ENCODE measurements at regions not wholly inside any gene's neighbourhood (a gene's known extent, or its start where the extent isn't known, plus 50 kb on each side); places are given as distances from the start of the nearest gene placed in this dataset.

DNA sequence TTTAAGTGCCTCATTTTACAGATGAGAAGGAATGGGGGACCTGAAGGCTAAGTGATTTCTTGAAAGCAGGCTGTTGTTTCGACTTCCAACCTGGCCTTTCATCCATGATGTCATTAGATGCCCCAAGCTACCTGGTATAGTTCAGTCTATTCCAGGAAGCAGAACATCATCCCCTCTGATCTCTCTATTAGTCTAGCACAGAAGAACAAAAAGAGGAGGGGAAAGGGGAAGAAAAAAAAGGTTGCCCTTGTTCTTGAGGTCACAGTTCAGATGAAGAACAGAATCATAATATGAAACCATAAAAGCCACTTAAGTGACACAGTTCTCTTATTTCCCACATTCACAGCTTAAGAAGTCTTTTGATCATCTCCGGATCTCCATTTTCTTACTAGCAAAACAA, 386.2 kb upstream of the HNRNPA3 start:
- no peaks in the 10 kb centered on the region for H4K20me1 ChIP-seq (ENCODE audit: insufficient read depth)
- no peak overlapping the region for H3K4me3 ChIP-seq
- no peak overlapping the region for H3K4me2 ChIP-seq
- H3K36me3 ChIP-seq (ENCODE audit: low read depth): no peaks in the 10 kb centered on the region
- no peaks in the 10 kb centered on the region for H3K9me3 ChIP-seq (ENCODE audit: insufficient read depth, low read depth)
- BruUV-seq (replicated peaks): no TSS peak
- no peaks in the 10 kb centered on the region for H3F3A ChIP-seq (ENCODE audit: insufficient read depth, low read depth)
- H3K9me2 ChIP-seq (ENCODE audit: insufficient read depth): 0 out of 2 replicates have a peak, but pooled peaks cover 5% of the 10 kb centered on the region
- peaks cover 34% of the 10 kb centered on the region for H3K27me3 ChIP-seq (ENCODE audit: insufficient read depth, low read depth)
- ChIA-PET POLR2A (ENCODE audit: unreplicated experiment) (interaction anchor here (0.6 kb wide), 1 partner anchor 335 kb away, joined by 11 read pairs; no protein-coding TSS in a partner anchor), CTCF (no interaction called here)
- no peaks in the 10 kb centered on the region for H3K4me1 ChIP-seq (replicated peaks; ENCODE audit: insufficient read depth)
- H3K27ac ChIP-seq: no peak overlapping the region
- intact Hi-C loops (cut with micrococcal nuclease; ENCODE audit: unreplicated experiment): no loop called here
- no peak for TF ChIP-seq EZH2 (IDR thresholded peaks at IDR 0.05; ENCODE audit: low read depth)
- TF ChIP-seq, protein P1, sequence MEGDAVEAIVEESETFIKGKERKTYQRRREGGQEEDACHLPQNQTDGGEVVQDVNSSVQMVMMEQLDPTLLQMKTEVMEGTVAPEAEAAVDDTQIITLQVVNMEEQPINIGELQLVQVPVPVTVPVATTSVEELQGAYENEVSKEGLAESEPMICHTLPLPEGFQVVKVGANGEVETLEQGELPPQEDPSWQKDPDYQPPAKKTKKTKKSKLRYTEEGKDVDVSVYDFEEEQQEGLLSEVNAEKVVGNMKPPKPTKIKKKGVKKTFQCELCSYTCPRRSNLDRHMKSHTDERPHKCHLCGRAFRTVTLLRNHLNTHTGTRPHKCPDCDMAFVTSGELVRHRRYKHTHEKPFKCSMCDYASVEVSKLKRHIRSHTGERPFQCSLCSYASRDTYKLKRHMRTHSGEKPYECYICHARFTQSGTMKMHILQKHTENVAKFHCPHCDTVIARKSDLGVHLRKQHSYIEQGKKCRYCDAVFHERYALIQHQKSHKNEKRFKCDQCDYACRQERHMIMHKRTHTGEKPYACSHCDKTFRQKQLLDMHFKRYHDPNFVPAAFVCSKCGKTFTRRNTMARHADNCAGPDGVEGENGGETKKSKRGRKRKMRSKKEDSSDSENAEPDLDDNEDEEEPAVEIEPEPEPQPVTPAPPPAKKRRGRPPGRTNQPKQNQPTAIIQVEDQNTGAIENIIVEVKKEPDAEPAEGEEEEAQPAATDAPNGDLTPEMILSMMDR (conservative IDR thresholded peaks at IDR 0.05): no peak
- DNase-seq: no peak
- H2AFZ ChIP-seq: no peak overlapping the region
- no peaks in the 10 kb centered on the region for H3K79me2 ChIP-seq (ENCODE audit: low read depth)

DNA sequence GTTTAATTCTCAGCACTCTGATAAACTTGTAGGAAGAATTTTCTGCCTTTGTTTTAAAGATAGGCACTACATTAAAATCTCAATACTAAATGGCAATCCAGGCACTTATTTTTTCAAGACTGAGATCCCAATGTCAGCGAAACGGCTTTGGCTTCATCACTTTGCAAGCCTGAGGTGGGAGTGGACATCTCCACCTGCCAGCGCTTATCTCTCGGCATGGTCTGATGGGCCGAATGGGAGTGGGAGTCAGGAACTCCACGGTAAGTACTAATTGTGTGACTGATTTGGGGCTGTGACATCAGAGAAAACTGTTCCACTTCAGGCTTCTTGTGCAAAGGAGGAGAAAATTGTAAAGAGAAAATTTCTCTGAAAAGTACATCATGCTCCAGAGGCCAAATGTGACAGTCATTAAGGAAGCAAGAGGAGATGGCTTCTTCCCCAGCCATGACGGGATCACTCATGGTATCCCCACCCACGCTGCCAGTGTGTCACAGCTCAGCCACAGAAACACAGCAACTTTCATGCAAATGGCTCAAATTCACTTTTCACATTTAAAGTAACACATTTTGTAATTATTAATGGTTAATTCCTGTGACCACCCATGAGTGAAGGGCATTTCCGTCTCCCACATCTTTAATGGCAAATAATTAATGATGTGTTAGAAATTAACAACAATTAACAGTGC, 385.5 kb upstream of the HNRNPA3 start:
- Histone ChIP-seq H3K9me2 (ENCODE audit: insufficient read depth) (0 out of 2 replicates have a peak, but pooled peaks cover 5% of the 10 kb centered on the region), H3K9me3 (ENCODE audit: insufficient read depth, low read depth) (no peaks in the 10 kb centered on the region), H3K27me3 (ENCODE audit: insufficient read depth, low read depth) (peaks cover 26% of the 10 kb centered on the region), H3K4me1 (replicated peaks; ENCODE audit: insufficient read depth) (no peaks in the 10 kb centered on the region), H2AFZ (peak overlapping the region; percentile 8; the same call in 1 of the 2 replicates), H3K4me3 (no peak overlapping the region), H3K4me2 (no peak overlapping the region), H3K79me2 (ENCODE audit: low read depth) (no peaks in the 10 kb centered on the region), H3F3A (ENCODE audit: insufficient read depth, low read depth) (no peaks in the 10 kb centered on the region), H3K27ac (no peak overlapping the region), H4K20me1 (ENCODE audit: insufficient read depth) (no peaks in the 10 kb centered on the region), H3K36me3 (ENCODE audit: low read depth) (no peaks in the 10 kb centered on the region)
- intact Hi-C loops (cut with micrococcal nuclease; ENCODE audit: unreplicated experiment): no loop called here
- DNase-seq: no peak
- ChIA-PET POLR2A (ENCODE audit: unreplicated experiment) (no interaction called here), CTCF (no interaction called here)
- BruUV-seq (replicated peaks): no TSS peak
- TF ChIP-seq EZH2 (IDR thresholded peaks at IDR 0.05; ENCODE audit: low read depth): no peak
- TF ChIP-seq, protein P1 (conservative IDR thresholded peaks at IDR 0.05): no peak

DNA sequence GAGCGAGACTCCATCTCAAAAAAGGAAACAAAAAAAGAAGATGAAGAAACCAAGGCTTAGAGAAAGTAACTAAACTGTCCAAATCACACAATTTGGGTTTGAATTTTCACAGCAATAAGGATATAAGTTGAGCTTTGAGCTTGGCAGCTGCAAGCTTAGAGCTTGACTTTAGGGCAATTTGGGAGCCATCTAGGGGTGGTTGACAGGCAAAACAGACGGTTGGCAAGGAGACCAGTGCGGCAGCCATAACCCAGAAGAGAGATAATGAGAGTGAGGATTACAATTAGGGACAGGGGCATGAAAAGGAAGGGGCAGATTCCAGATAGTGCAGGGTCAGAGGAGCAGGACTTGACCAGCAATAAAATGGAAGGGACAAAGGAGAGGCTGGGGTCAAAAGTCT, 382.2 kb upstream of the HNRNPA3 start:
- intact Hi-C loops (cut with micrococcal nuclease; ENCODE audit: unreplicated experiment): no loop called here
- no peaks in the 10 kb centered on the region for H3K4me1 ChIP-seq (replicated peaks; ENCODE audit: insufficient read depth)
- H3K36me3 ChIP-seq (ENCODE audit: low read depth): no peaks in the 10 kb centered on the region
- no peak overlapping the region for H2AFZ ChIP-seq
- H3K27me3 ChIP-seq (ENCODE audit: insufficient read depth, low read depth): peaks cover 15% of the 10 kb centered on the region
- 0 out of 2 replicates have a peak, but pooled peaks cover 5% of the 10 kb centered on the region for H3K9me2 ChIP-seq (ENCODE audit: insufficient read depth)
- DNase-seq: no peak
- no peak overlapping the region for H3K4me2 ChIP-seq
- ChIA-PET CTCF (no interaction called here), POLR2A (ENCODE audit: unreplicated experiment) (no interaction called here)
- no peaks in the 10 kb centered on the region for H3K9me3 ChIP-seq (ENCODE audit: insufficient read depth, low read depth)
- H4K20me1 ChIP-seq (ENCODE audit: insufficient read depth): no peaks in the 10 kb centered on the region
- H3F3A ChIP-seq (ENCODE audit: insufficient read depth, low read depth): no peaks in the 10 kb centered on the region
- no peak overlapping the region for H3K4me3 ChIP-seq
- no peaks in the 10 kb centered on the region for H3K79me2 ChIP-seq (ENCODE audit: low read depth)
- BruUV-seq (replicated peaks): no TSS peak
- H3K27ac ChIP-seq: no peak overlapping the region
- TF ChIP-seq EZH2 (IDR thresholded peaks at IDR 0.05; ENCODE audit: low read depth): no peak
- TF ChIP-seq, protein P1 (conservative IDR thresholded peaks at IDR 0.05): no peak; the same call in 1 of the 2 replicates

All from PC-9 (cell line).